GM21381 (cell line): ENCODE measurements at regions not wholly inside any gene's neighbourhood (a gene's known extent, or its start where the extent isn't known, plus 50 kb on each side); places are given as distances from the start of the nearest gene placed in this dataset.

Experiments
- ATAC-seq: cut with Tn5 transposase; IDR thresholded peaks from one replicate; pipeline ENCODE4 v1.9.1; 2021; ENCODE audit warnings: mild to moderate bottlenecking, moderate library complexity; ENCODE audit not compliant: unreplicated experiment

GRCh38 chr18:76553715-76554546 is 58.9 kb upstream of the ZNF516 start:
- ATAC-seq: no peak

GRCh38 chr18:76548541-76548940 is 53.5 kb upstream of the ZNF516 start:
- ATAC-seq: no peak

GRCh38 chr18:76547296-76547695 is 52.3 kb upstream of the ZNF516 start:
- ATAC-seq: no peak

- no peak for ATAC-seq
Measured at GRCh38 chr18:76546436-76546835, 51.4 kb upstream of the ZNF516 start.

GRCh38 chr18:76546088-76546435 is 51.0 kb upstream of the ZNF516 start:
- no peak for ATAC-seq

- ATAC-seq: no peak
Measured at GRCh38 chr18:76545433-76546087, 50.5 kb upstream of the ZNF516 start.

- ATAC-seq: no peak
Measured at GRCh38 chr18:76544511-76545345, 49.7 kb upstream of the ZNF516 start.
